ENCODE measurements at regions not wholly inside any gene's neighbourhood (a gene's known extent, or its start where the extent isn't known, plus 50 kb on each side); places are given as distances from the start of the nearest gene placed in this dataset.

- DNase-seq (ENCODE audit: low spot score): no peak
Observed at GRCh38 chr2:226531061-226531810, 268.4 kb downstream of the IRS1 start.

DNA sequence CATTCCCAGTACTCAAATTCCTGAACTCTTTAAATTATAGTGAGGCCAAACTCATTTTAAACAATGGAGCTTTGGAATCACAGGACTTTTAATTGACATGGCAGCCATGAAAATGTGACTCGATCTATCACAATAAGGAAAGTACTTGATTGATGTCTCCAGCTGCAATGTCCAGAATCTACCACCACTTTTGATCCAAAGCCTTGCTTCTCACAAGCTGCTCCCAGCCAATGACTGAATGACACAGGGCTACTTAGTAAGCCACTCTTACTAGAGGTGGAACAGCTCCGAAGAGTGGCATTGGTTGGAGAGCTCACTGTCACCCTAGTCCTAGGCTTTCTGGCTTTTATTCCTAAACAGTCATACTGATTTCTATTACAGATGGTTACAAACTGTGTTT, 270.1 kb downstream of the IRS1 start:
- no peak for DNase-seq (ENCODE audit: low spot score)

DNA sequence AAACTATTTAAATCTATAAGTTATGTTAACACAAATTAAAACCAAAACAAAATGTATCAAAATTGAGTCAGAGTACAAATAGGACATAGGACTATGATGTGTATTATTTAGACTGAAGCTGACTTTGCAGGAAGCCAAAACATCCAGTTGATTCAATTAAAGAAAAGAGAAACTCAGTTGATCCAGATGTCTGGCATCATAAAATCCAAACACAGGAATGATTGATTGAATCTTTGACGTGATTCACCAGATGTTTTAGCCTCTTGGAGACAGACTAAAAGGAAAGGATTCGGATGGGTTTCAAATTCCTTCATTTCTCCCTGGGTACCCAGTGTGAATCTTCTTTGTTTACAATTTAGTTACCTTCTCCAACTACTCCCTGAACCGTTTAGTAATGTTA, 272.9 kb downstream of the IRS1 start:
- no peak for DNase-seq (ENCODE audit: low spot score)

DNA sequence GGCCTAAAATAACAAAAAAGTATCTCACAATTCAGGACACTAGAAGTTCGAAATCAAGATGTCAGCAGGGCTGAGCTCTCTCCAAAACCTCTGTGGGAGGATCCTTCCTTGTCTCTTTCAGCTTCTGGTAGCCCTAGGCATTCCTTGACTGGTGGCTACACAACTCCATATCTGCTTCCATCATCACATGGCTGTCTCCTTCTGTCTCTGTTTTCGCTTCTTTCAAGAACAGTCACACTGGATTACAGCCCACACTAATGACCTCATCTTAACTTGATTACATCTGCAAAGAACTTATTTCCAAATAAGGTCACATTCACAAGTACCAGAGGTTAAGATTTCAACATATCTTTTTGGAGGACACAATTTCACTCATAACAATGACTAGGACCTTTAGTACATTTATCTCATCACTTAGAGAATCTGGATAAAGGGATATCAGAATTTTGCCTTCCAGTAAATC, 275.2 kb downstream of the IRS1 start:
- DNase-seq (ENCODE audit: low spot score): peak; percentile 79

GRCh38 chr2:226520723-226521122, 278.9 kb downstream of the IRS1 start:
- DNase-seq (ENCODE audit: low spot score): no peak

DNA sequence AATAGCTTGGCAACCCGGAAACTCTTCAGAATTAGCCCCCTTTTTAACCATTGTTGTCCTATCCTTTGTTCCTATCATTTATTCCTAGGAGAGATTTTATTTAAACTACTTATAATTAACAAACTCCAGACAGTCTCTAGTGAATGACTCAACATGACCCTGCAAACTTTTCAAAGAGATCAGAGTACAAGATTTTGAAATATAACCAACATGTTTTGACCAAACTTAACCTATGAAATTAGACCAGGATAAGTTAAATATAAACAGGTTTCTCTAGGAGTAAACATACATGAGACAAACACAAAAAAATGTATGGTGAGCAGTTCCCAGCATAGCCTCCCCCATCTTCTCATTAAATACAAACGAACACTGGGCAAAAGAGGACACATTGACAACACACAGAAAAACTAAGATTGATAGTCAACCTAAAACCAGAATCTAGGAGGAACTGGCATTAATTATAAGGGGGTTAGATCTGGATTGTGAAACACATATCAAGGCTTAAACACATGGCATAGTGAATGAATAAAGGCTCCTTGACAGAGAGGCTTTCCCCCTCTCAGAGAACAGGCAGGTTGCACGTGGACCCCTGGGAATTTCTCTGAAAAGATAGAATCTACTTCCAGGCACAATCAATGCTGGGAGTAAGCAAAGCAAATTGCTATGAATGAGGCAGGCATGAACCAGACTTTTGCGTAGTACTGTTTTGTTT, 284.1 kb downstream of the IRS1 start:
- peak; percentile 43 for DNase-seq (ENCODE audit: low spot score)

DNA sequence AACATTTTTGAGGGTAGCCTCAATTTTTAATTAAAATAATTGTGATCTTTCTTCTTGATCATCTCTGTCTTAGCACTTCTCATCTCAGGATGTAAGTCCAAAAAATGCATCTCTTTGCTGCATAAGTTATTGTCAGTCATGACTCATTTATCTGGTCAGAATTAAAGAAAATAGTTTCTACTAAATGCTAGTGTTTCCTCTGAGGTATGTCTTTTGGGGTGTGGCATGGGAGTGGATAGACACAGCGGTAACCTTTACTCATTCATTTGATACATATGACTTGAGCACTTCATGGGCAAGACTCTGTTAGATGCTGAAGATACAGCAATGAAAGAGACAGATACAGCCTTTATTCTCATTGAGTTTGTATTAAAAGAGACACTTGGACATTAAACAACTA, 284.7 kb downstream of the IRS1 start:
- peak; percentile 10 for DNase-seq (ENCODE audit: low spot score)

GRCh38 chr2:226511311-226511710, 288.3 kb downstream of the IRS1 start:
- no peak for DNase-seq (ENCODE audit: low spot score)

DNA sequence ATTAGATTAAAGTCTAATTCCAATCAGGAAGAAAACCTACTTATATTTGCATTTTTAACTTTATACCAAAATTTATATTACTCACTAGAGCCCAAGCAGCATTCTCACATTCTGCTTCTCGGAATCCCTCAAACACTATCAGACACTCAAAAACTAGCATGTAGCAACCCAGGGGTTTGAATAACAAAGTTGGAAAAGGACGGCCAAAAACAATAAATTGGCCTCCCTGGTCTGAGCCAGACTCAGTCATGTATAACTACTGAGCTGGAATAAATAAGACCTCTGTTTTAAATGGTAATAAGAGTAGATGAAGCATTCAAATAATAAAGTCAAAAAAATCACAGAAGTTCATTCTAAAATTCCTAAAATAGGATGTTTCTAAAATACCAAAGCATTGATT, 290.9 kb downstream of the IRS1 start:
- no peak for DNase-seq (ENCODE audit: low spot score)

GRCh38 chr2:226508005-226508404, 291.6 kb downstream of the IRS1 start:
- DNase-seq (ENCODE audit: low spot score): no peak

DNA sequence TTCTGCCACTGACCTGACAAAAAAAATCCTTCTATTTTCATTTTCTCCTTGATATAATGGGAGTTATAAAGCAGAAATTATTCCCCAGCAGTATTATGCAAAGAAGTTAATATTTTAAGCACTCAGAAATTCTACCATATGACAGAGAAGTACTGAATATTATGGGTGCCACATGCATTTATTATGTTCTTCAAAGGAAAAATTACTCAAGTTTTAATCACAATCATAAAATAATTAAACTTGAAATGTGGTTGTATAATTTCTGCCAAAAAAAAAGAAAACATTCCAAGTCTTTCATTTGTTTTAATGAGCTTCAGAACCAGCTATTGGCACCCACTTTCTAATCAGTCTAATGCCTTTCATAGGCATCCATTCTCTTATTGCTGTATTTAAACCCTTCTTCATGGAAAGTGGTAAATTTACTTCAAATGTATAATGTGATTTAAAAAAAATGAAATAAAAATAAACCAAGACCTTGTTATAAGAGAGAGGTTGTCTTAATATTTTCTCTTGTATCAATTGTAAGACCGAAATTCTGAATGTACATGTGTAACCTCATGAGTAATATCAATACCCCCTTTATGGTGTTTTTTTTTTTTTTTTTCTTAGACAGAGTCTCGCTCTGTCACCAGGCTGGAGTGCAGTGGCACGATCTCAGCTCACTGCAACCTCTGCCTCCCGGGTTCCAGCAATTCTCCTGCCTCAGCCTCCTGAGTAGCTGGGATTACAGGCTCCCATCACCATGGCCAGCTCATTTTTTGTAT, 302.3 kb downstream of the IRS1 start:
- DNase-seq (ENCODE audit: low spot score): no peak

DNA sequence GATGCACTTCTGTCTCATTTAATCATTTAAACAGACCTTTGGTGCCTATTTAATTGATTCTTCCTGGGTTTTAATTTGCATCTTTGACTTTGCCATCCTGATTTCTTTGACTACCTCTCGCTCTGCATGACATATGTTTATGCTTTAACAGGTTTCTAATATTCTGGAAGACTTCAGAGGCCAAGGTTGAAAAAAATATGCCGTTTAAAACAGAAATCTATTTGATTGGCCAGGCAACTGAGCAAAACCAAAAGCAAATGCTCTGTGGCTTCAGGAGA, 303.4 kb downstream of the IRS1 start:
- DNase-seq (ENCODE audit: low spot score): no peak

- no peak for DNase-seq (ENCODE audit: low spot score)
Observed at GRCh38 chr2:226495466-226496272, 304.0 kb downstream of the IRS1 start.

DNA sequence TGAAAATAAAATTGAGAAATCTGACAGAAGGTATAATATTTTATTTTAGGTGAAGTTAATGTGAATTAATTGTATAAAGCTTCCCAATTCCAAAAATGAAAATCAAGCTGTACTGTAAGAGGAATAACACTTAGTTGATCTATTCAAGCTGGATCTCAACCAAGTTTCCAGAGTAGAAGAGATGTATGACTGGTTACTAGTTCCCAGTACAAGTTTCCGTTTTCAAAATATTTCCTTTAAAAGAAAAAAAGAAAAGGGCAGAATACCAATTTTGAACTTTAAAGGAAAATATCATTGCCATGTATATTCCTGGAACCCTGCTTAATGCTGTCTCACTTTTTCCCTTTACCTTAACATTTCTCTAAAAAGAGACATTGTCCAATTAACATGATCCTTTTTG, 308.5 kb downstream of the IRS1 start:
- DNase-seq (ENCODE audit: low spot score): no peak

GRCh38 chr2:226489775-226490541, 309.7 kb downstream of the IRS1 start:
- no peak for DNase-seq (ENCODE audit: low spot score)

DNA sequence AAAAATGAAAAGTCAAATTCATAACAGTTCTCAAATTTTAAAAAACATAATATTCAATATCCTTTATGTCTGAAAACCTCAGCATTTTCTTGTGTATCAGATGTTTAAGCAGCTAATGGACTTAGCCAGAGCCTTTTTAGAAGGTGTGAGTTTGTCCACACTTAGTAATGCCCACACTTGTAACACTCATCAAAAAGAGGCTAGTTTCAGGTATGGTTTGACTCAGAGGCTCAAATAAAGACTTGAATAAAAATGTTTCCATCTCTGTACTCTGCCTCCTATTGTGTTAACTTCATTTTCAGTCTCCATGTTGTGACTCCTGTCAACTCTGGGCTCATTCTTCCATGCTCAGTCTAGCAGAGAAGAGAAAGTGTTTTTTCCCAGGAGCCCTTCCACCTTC, 311.6 kb downstream of the IRS1 start:
- DNase-seq (ENCODE audit: low spot score): no peak

DNA sequence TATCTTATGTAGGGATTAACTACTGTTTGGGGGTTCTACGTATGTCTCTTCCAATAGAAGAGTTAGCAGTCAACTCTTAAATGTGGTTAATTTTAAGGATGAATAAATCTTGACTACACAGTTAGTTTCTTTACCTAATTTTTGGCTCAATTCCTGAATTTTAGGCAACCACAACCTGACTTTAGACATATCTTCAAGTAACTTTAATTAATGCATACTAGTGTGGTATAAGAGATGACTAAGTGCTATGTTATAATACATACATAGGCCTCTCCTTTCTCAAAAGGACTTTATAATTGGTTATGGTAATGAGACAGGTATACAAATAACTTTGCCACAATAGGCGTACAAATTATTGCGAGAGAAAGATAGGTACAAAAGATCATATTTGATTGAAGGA, 312.0 kb downstream of the IRS1 start:
- DNase-seq (ENCODE audit: low spot score): no peak

DNA sequence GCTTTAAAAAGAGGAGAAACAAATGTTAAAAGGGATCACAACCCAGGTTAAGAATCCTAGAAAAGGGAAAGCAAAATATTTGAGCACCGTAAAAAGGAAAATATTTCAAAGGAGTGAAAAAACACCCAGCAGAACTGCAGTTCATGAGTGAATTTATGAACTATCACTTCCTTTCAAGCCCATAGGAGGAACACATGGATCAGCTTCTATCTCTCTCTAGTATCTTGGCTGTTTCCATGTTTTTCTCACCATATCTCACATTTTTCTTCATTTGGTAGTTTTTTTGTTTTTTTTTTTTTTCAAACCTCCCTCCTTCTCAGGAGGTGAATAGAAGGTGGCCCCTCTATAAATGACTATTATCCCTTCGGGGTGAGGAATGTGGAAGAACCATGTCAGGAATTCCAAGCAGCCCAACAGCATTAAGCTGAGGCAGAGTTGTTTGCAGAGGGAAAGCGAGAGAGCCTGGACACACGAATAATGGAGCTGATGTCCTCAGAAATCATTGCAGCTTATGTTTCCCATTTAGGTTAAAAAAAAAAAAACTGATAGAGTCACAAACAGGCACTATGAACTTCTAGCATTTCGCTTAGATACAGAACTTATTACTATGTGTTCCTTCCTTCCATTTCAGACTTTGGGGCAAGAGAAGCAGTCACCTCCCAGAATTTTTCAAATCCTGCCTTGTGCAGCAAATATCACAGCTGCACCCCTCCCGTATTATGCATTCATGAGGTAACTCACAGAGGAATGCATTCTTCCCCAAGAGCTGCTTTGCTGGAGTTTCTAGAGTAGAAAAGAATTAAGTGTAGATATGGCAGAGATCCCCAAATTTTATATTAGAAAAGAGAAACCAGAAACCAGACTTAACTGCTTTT, 315.6 kb downstream of the IRS1 start:
- DNase-seq (ENCODE audit: low spot score): no peak

GRCh38 chr2:226483143-226483542, 316.5 kb downstream of the IRS1 start:
- DNase-seq (ENCODE audit: low spot score): no peak

- peak; percentile 91 for DNase-seq (ENCODE audit: low spot score)
Observed at GRCh38 chr2:226478109-226478809, 321.4 kb downstream of the IRS1 start.

All from H4 (cell line).